ENCODE measurements at regions not wholly inside any gene's neighbourhood (a gene's known extent, or its start where the extent isn't known, plus 50 kb on each side); places are given as distances from the start of the nearest gene placed in this dataset.

GRCh38 chr9:117612317-117612716 is 91.9 kb upstream of the TLR4 start:
- intact Hi-C loops (cut with DNase I; ENCODE audit: low total_unique reads), result no loop called here
- no peak for DNase-seq

GRCh38 chr9:117597977-117598376 is 106.2 kb upstream of the TLR4 start:
- DNase-seq, result no peak
- Histone ChIP-seq H3K27me3 (no peaks in the 10 kb centered on the region), H3K9me3 (no peaks in the 10 kb centered on the region), H3K36me3 (ENCODE audit: low read depth, missing control alignments) (no peaks in the 10 kb centered on the region), H3K4me3 (no peak overlapping the region), H3K27ac (no peak overlapping the region), H3K4me1 (no peaks in the 10 kb centered on the region)
- WGBS, 2 donors, result 84 to 89% methylated on average over 2 of the region's 2 CpGs
- no peak for TF ChIP-seq POLR2A (IDR thresholded peaks at IDR 0.05)
- TF ChIP-seq CTCF (IDR thresholded peaks at IDR 0.05), result no peak
- intact Hi-C loops (cut with DNase I; ENCODE audit: low total_unique reads), result no loop called here

More at GRCh38 chr9:117612317-117612716, 91.9 kb upstream of the TLR4 start:
- TF ChIP-seq CTCF (IDR thresholded peaks at IDR 0.05), result no peak
- TF ChIP-seq POLR2A (IDR thresholded peaks at IDR 0.05), result no peak
- Histone ChIP-seq H3K4me3 (no peak overlapping the region), H3K27ac (no peak overlapping the region), H3K9me3 (no peaks in the 10 kb centered on the region), H3K36me3 (ENCODE audit: low read depth, missing control alignments) (no peaks in the 10 kb centered on the region), H3K27me3 (no peaks in the 10 kb centered on the region), H3K4me1 (no peaks in the 10 kb centered on the region)
- WGBS, 2 donors, result 50 to 67% methylated on average over 1 of the region's 1 CpG

GRCh38 chr9:117596678-117597077 is 107.5 kb upstream of the TLR4 start:
- Histone ChIP-seq H3K4me1 (no peaks in the 10 kb centered on the region), H3K27me3 (no peaks in the 10 kb centered on the region), H3K27ac (no peak overlapping the region), H3K4me3 (no peak overlapping the region), H3K9me3 (no peaks in the 10 kb centered on the region), H3K36me3 (ENCODE audit: low read depth, missing control alignments) (no peaks in the 10 kb centered on the region)
- WGBS, 2 donors, result 43 to 48% methylated on average over 2 of the region's 2 CpGs
- DNase-seq, result no peak
- intact Hi-C loops (cut with DNase I; ENCODE audit: low total_unique reads), result no loop called here
- TF ChIP-seq POLR2A (IDR thresholded peaks at IDR 0.05) (no peak), CTCF (IDR thresholded peaks at IDR 0.05) (no peak)

- DNase-seq, result no peak
- WGBS, 2 donors, result 87 to 96% methylated on average over 3 of the region's 3 CpGs
- intact Hi-C loops (cut with DNase I; ENCODE audit: low total_unique reads), result no loop called here
- Histone ChIP-seq H3K4me1 (no peaks in the 10 kb centered on the region), H3K27ac (no peak overlapping the region), H3K4me3 (no peak overlapping the region), H3K27me3 (no peaks in the 10 kb centered on the region), H3K36me3 (ENCODE audit: low read depth, missing control alignments) (no peaks in the 10 kb centered on the region), H3K9me3 (no peaks in the 10 kb centered on the region)
- TF ChIP-seq POLR2A (IDR thresholded peaks at IDR 0.05), result no peak
- no peak for TF ChIP-seq CTCF (IDR thresholded peaks at IDR 0.05)
Measured at GRCh38 chr9:117595650-117596049, 108.6 kb upstream of the TLR4 start.

- DNase-seq, result no peak
- Histone ChIP-seq H3K4me3 (no peak overlapping the region), H3K36me3 (ENCODE audit: low read depth, missing control alignments) (no peaks in the 10 kb centered on the region), H3K27ac (no peak overlapping the region), H3K4me1 (no peaks in the 10 kb centered on the region), H3K9me3 (no peaks in the 10 kb centered on the region), H3K27me3 (no peaks in the 10 kb centered on the region)
- intact Hi-C loops (cut with DNase I; ENCODE audit: low total_unique reads), result no loop called here
- 39 to 52% methylated on average over 2 of the region's 2 CpGs for WGBS, 2 donors
- TF ChIP-seq POLR2A (IDR thresholded peaks at IDR 0.05), result no peak
- TF ChIP-seq CTCF (IDR thresholded peaks at IDR 0.05), result no peak
Measured at GRCh38 chr9:117587263-117587662, 116.9 kb upstream of the TLR4 start.

Data from testis (tissue), 2 donors.